WTC11 (cell line): ENCODE measurements at regions not wholly inside any gene's neighbourhood (a gene's known extent, or its start where the extent isn't known, plus 50 kb on each side); places are given as distances from the start of the nearest gene placed in this dataset.

Experiments used
- ATAC-seq: fragments of 200-7000 bp; cut with Tn5 transposase; 2 replicates; pipeline ENCODE4 v1.10.0; 2021; ENCODE audit warnings: mild to moderate bottlenecking, moderate library complexity
- CTCF ChIA-PET: fragments of 300-600 bp; sonication (Branson Sonifier 250); formaldehyde crosslinking; loops from one replicate; lab custom pipeline; 2021; ENCODE audit warnings: antibody characterized with exemption; lab: Charles Lee
- POLR2A ChIA-PET: fragments of 350-600 bp; sonication (Branson Sonifier 250); formaldehyde crosslinking; loops from one replicate; lab custom pipeline; 2021; ENCODE audit warnings: antibody characterized with exemption; lab: Charles Lee
- DNase-seq: peaks from one replicate; pipeline ENCODE4 v3.0.0; 2021; ENCODE audit warnings: low spot score
- H3K27ac Mint-ChIP-seq: 2 replicates; pipeline ENCODE4 v1.8.0; 2021; ENCODE audit warnings: mixed read lengths
- H3K27me3 Mint-ChIP-seq: 2 replicates; pipeline ENCODE4 v1.8.0; 2021; ENCODE audit warnings: low read depth, mild to moderate bottlenecking, moderate library complexity, mixed read lengths
- H3K36me3 Mint-ChIP-seq: 2 replicates; pipeline ENCODE4 v1.8.0; 2021; ENCODE audit warnings: mixed read lengths
- H3K4me1 Mint-ChIP-seq: 2 replicates; pipeline ENCODE4 v1.8.0; 2022; ENCODE audit warnings: mixed read lengths
- H3K4me3 Mint-ChIP-seq: 2 replicates; pipeline ENCODE4 v1.8.0; 2021; ENCODE audit warnings: mild to moderate bottlenecking, moderate library complexity, mixed read lengths
- H3K9me3 Mint-ChIP-seq: 2 replicates; pipeline ENCODE4 v1.8.0; 2021; ENCODE audit warnings: mixed read lengths
- CDX4 ChIP-seq: fragments of 250-450 bp; sonication (Bioruptor Pico); IDR thresholded peaks from 2 replicates; pipeline ENCODE4 v1.9.0; 2021; ENCODE audit warnings: moderate library complexity, mild to moderate bottlenecking, inconsistent platforms, borderline replicate concordance
- CREB1 ChIP-seq: sonication (generic); formaldehyde crosslinking; IDR thresholded peaks from 2 replicates; pipeline ENCODE4 v1.8.0; 2023; ENCODE audit warnings: mild to moderate bottlenecking, missing genetic modification reagents
- ETV6 ChIP-seq: sonication (generic); formaldehyde crosslinking; IDR thresholded peaks from 2 replicates; pipeline ENCODE4 v1.8.1; 2022; ENCODE audit warnings: mild to moderate bottlenecking, missing genetic modification reagents
- MAX ChIP-seq: sonication (generic); formaldehyde crosslinking; IDR thresholded peaks from 2 replicates; pipeline ENCODE4 v1.8.0; 2022; ENCODE audit warnings: mild to moderate bottlenecking, missing genetic modification reagents
- OVOL2 ChIP-seq: fragments of 250-450 bp; sonication (Bioruptor Pico); IDR thresholded peaks from 2 replicates; pipeline ENCODE4 v1.9.0; 2021; ENCODE audit warnings: mild to moderate bottlenecking, borderline replicate concordance
- SMAD3 ChIP-seq: sonication (generic); formaldehyde crosslinking; IDR thresholded peaks from 2 replicates; pipeline ENCODE4 v1.8.0; 2022; ENCODE audit warnings: missing genetic modification reagents, mild to moderate bottlenecking, borderline replicate concordance
- TP53 ChIP-seq: sonication (generic); formaldehyde crosslinking; IDR thresholded peaks from 2 replicates; pipeline ENCODE4 v1.8.1; 2023; ENCODE audit warnings: mild to moderate bottlenecking, missing genetic modification reagents
- ZBTB21 ChIP-seq: sonication (generic); formaldehyde crosslinking; IDR thresholded peaks from 2 replicates; pipeline ENCODE4 v1.8.1; 2023; ENCODE audit warnings: mild to moderate bottlenecking, missing genetic modification reagents, borderline replicate concordance
- TF ChIP-seq, protein P1 (sequence below): fragments of 250-450 bp; sonication (Bioruptor Pico); IDR thresholded peaks from 2 replicates; pipeline ENCODE4 v1.9.0; 2021; ENCODE audit warnings: mild to moderate bottlenecking
- TF ChIP-seq, protein P2 (sequence below): sonication (generic); formaldehyde crosslinking; IDR thresholded peaks from 2 replicates; pipeline ENCODE4 v1.8.1; 2023; ENCODE audit warnings: mild to moderate bottlenecking, moderate library complexity, missing genetic modification reagents
- TF ChIP-seq, protein P3 (sequence below): sonication (generic); formaldehyde crosslinking; IDR thresholded peaks from 2 replicates; pipeline ENCODE4 v1.8.1; 2023; ENCODE audit warnings: mild to moderate bottlenecking, missing genetic modification reagents, moderate library complexity
- TF ChIP-seq, protein P4 (sequence below): fragments of 250-450 bp; sonication (Bioruptor Pico); IDR thresholded peaks from 2 replicates; pipeline ENCODE4 v1.9.0; 2021; ENCODE audit warnings: mild to moderate bottlenecking, borderline replicate concordance
- TF ChIP-seq, protein P5 (sequence below): sonication (generic); formaldehyde crosslinking; IDR thresholded peaks from 2 replicates; pipeline ENCODE4 v1.8.1; 2022; ENCODE audit warnings: low read depth, missing genetic modification reagents, borderline replicate concordance

DNA sequence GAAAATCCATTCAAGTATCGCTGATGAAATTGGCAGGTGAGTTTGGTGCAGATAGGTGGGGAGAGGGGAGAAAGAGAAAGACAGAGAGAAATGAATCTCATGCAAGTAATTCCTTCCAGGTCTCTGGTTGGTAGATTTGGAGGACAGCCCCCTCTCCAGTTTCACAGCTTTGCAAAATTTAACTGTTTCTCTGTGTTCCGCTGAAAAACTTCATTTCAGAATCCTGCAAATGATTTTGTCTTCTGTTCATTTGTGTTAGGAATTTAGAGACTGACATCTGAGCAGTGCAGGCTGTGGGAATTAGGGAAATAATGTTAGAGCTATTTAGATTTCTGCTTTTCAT, 328.5 kb downstream of the FBXW7 start:
- DNase-seq (no peak), ATAC-seq (no peak)
- no peaks in the 10 kb centered on the region for H3K36me3 Mint-ChIP-seq
- no peaks in the 10 kb centered on the region for H3K9me3 Mint-ChIP-seq
- H3K27me3 Mint-ChIP-seq, result no peaks in the 10 kb centered on the region
- POLR2A ChIA-PET, result no interaction called here
- H3K4me1 Mint-ChIP-seq, result peaks cover 21% of the 10 kb centered on the region
- H3K27ac Mint-ChIP-seq, result no peak overlapping the region
- TF ChIP-seq CREB1 (CRISPR knock-in tag) (no peak), TP53 (no peak), CDX4 (no peak), ZBTB21 (CRISPR knock-in tag) (no peak), ETV6 (CRISPR knock-in tag) (no peak)
- TF ChIP-seq, protein P1, sequence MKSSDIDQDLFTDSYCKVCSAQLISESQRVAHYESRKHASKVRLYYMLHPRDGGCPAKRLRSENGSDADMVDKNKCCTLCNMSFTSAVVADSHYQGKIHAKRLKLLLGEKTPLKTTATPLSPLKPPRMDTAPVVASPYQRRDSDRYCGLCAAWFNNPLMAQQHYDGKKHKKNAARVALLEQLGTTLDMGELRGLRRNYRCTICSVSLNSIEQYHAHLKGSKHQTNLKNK (CRISPR knock-in tag), result no peak
- TF ChIP-seq, protein P2, sequence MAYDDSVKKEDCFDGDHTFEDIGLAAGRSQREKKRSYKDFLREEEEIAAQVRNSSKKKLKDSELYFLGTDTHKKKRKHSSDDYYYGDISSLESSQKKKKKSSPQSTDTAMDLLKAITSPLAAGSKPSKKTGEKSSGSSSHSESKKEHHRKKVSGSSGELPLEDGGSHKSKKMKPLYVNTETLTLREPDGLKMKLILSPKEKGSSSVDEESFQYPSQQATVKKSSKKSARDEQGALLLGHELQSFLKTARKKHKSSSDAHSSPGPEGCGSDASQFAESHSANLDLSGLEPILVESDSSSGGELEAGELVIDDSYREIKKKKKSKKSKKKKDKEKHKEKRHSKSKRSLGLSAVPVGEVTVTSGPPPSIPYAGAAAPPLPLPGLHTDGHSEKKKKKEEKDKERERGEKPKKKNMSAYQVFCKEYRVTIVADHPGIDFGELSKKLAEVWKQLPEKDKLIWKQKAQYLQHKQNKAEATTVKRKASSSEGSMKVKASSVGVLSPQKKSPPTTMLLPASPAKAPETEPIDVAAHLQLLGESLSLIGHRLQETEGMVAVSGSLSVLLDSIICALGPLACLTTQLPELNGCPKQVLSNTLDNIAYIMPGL (CRISPR knock-in tag), result no peak
- CTCF ChIA-PET, result no interaction called here
- H3K4me3 Mint-ChIP-seq, result no peak overlapping the region

- Mint-ChIP-seq H3K4me1 (peaks cover 15% of the 10 kb centered on the region), H3K27ac (no peak overlapping the region), H3K27me3 (no peaks in the 10 kb centered on the region), H3K9me3 (no peaks in the 10 kb centered on the region), H3K4me3 (no peak overlapping the region), H3K36me3 (no peaks in the 10 kb centered on the region)
- POLR2A ChIA-PET, result no interaction called here
- CTCF ChIA-PET, result no interaction called here
- DNase-seq (no peak), ATAC-seq (no peak)
- TF ChIP-seq, protein P3, sequence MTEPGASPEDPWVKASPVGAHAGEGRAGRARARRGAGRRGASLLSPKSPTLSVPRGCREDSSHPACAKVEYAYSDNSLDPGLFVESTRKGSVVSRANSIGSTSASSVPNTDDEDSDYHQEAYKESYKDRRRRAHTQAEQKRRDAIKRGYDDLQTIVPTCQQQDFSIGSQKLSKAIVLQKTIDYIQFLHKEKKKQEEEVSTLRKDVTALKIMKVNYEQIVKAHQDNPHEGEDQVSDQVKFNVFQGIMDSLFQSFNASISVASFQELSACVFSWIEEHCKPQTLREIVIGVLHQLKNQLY (CRISPR knock-in tag), result no peak
- no peak for TF ChIP-seq OVOL2 (CRISPR knock-in tag)
These were observed 329.1 kb downstream of the FBXW7 start for GRCh38 chr4:152206646-152207377.

- DNase-seq (no peak), ATAC-seq (no peak)
- Mint-ChIP-seq H3K36me3 (no peaks in the 10 kb centered on the region), H3K9me3 (no peaks in the 10 kb centered on the region), H3K27ac (no peak overlapping the region), H3K4me1 (peaks cover 15% of the 10 kb centered on the region), H3K4me3 (no peak overlapping the region), H3K27me3 (no peaks in the 10 kb centered on the region)
- POLR2A ChIA-PET, result no interaction called here
- no peak for TF ChIP-seq CREB1 (CRISPR knock-in tag)
- TF ChIP-seq, protein P4, sequence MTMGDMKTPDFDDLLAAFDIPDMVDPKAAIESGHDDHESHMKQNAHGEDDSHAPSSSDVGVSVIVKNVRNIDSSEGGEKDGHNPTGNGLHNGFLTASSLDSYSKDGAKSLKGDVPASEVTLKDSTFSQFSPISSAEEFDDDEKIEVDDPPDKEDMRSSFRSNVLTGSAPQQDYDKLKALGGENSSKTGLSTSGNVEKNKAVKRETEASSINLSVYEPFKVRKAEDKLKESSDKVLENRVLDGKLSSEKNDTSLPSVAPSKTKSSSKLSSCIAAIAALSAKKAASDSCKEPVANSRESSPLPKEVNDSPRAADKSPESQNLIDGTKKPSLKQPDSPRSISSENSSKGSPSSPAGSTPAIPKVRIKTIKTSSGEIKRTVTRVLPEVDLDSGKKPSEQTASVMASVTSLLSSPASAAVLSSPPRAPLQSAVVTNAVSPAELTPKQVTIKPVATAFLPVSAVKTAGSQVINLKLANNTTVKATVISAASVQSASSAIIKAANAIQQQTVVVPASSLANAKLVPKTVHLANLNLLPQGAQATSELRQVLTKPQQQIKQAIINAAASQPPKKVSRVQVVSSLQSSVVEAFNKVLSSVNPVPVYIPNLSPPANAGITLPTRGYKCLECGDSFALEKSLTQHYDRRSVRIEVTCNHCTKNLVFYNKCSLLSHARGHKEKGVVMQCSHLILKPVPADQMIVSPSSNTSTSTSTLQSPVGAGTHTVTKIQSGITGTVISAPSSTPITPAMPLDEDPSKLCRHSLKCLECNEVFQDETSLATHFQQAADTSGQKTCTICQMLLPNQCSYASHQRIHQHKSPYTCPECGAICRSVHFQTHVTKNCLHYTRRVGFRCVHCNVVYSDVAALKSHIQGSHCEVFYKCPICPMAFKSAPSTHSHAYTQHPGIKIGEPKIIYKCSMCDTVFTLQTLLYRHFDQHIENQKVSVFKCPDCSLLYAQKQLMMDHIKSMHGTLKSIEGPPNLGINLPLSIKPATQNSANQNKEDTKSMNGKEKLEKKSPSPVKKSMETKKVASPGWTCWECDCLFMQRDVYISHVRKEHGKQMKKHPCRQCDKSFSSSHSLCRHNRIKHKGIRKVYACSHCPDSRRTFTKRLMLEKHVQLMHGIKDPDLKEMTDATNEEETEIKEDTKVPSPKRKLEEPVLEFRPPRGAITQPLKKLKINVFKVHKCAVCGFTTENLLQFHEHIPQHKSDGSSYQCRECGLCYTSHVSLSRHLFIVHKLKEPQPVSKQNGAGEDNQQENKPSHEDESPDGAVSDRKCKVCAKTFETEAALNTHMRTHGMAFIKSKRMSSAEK (CRISPR knock-in tag), result no peak
- no peak for TF ChIP-seq SMAD3 (CRISPR knock-in tag)
- no peak for TF ChIP-seq MAX (CRISPR knock-in tag)
- TF ChIP-seq, protein P5, sequence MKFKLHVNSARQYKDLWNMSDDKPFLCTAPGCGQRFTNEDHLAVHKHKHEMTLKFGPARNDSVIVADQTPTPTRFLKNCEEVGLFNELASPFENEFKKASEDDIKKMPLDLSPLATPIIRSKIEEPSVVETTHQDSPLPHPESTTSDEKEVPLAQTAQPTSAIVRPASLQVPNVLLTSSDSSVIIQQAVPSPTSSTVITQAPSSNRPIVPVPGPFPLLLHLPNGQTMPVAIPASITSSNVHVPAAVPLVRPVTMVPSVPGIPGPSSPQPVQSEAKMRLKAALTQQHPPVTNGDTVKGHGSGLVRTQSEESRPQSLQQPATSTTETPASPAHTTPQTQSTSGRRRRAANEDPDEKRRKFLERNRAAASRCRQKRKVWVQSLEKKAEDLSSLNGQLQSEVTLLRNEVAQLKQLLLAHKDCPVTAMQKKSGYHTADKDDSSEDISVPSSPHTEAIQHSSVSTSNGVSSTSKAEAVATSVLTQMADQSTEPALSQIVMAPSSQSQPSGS, result no peak
- no peak for TF ChIP-seq ZBTB21 (CRISPR knock-in tag)
- CTCF ChIA-PET, result no interaction called here
These were observed 329.7 kb downstream of the FBXW7 start for GRCh38 chr4:152206185-152206584.
